B cell (primary cell): ENCODE measurements at regions not wholly inside any gene's neighbourhood (a gene's known extent, or its start where the extent isn't known, plus 50 kb on each side); places are given as distances from the start of the nearest gene placed in this dataset.

Experiments used
- ATAC-seq: fragments of 200-7000 bp; cut with Tn5 transposase; one replicate; pipeline ENCODE4 v1.10.0; 2021; ENCODE audit warnings: low read depth, mild to moderate bottlenecking, moderate number of reproducible peaks, moderate library complexity
- CTCF ChIA-PET: fragments of 350-600 bp; sonication (Branson Sonifier 250); formaldehyde crosslinking; loops from one replicate; lab custom pipeline; 2021; ENCODE audit warnings: antibody characterized with exemption, inconsistent platforms; lab: Charles Lee
- POLR2A ChIA-PET: fragments of 350-600 bp; sonication (Branson Sonifier 250); formaldehyde crosslinking; loops from one replicate; lab custom pipeline; 2021; ENCODE audit warnings: antibody characterized with exemption; lab: Charles Lee
- DNase-seq: peaks from one replicate; pipeline ENCODE4 v3.0.0; 2013
- H2AFZ ChIP-seq: 2 replicates; pipeline ENCODE4 v1.6.1; 2012; ENCODE audit warnings: mild to moderate bottlenecking, low read depth, low read length; ENCODE audit not compliant: insufficient read depth, poor library complexity, severe bottlenecking
- H3K27ac ChIP-seq, 2 donors: 1 replicate in 1 of 2; 2 replicates in 1 of 2; pipeline ENCODE4 v1.5.1; 2012 to 2013; ENCODE audit warnings: low read length in 2 of 2, mild to moderate bottlenecking in 2 of 2, moderate library complexity in 1 of 2
- H3K27me3 ChIP-seq, 4 experiments: fragments of 200-600 bp in 1 of 4; sonication (generic) in 1 of 4; replicated peaks in 1 of 4; 1 replicate in 2 of 4; 2 replicates in 2 of 4; pipeline versions ENCODE4 v1.6.1 to v1.7.0; 2013 to 2016; ENCODE audit warnings: low read length in 3 of 4, mild to moderate bottlenecking in 2 of 4, mixed read lengths in 1 of 4, moderate library complexity in 1 of 4; ENCODE audit not compliant: insufficient read depth in 4 of 4, control insufficient read depth in 3 of 4; ENCODE audit errors: control extremely low read depth in 1 of 4
- H3K36me3 ChIP-seq, 2 experiments: replicated peaks in 1 of 2; 1 replicate in 1 of 2; 2 replicates in 1 of 2; pipeline versions ENCODE4 v1.6.1 to v1.7.1; 2013; ENCODE audit warnings: low read length in 1 of 2; ENCODE audit not compliant: insufficient read depth in 2 of 2, control insufficient read depth in 1 of 2; ENCODE audit errors: control extremely low read depth in 1 of 2, extremely low read depth in 1 of 2
- H3K4me1 ChIP-seq, 2 donors: fragments of 200-600 bp in 1 of 2; sonication (generic) in 1 of 2; 1 replicate in 1 of 2; 2 replicates in 1 of 2; pipeline versions ENCODE4 v1.5.1 to v1.6.1; 2013 to 2017; ENCODE audit warnings: low read length in 2 of 2; ENCODE audit not compliant: control insufficient read depth in 2 of 2, insufficient read depth in 2 of 2
- H3K4me2 ChIP-seq: replicated peaks from 2 replicates; pipeline ENCODE3; 2012; ENCODE audit warnings: mild to moderate bottlenecking, low read depth, low read length; ENCODE audit not compliant: poor library complexity, severe bottlenecking
- H3K4me3 ChIP-seq, 5 experiments: fragments of 200-600 bp in 1 of 5; sonication (generic) in 1 of 5; 1 replicate in 3 of 5; 2 replicates in 2 of 5; pipeline versions ENCODE4 v1.5.1 to v1.7.0; 2011 to 2016; ENCODE audit warnings: low read length in 4 of 5, mild to moderate bottlenecking in 4 of 5, low read depth in 2 of 5, control low read depth in 1 of 5, moderate library complexity in 1 of 5; ENCODE audit not compliant: insufficient read depth in 1 of 5; ENCODE audit errors: control extremely low read depth in 1 of 5, extremely low read depth in 1 of 5
- H3K79me2 ChIP-seq: fragments of 200-600 bp; sonication (generic); one replicate; pipeline ENCODE4 v1.6.0; 2016; ENCODE audit warnings: low read length; ENCODE audit not compliant: control insufficient read depth, insufficient read depth
- H3K9ac ChIP-seq: fragments of 200-600 bp; sonication (generic); 2 replicates; pipeline ENCODE4 v1.6.1; 2017; ENCODE audit warnings: mild to moderate bottlenecking, low read length, moderate library complexity
- H3K9me3 ChIP-seq, 3 donors: one replicate each; pipeline versions ENCODE4 v1.6.1 to v1.7.1; 2013; ENCODE audit warnings: low read length in 2 of 3; ENCODE audit not compliant: control insufficient read depth in 2 of 3, insufficient read depth in 1 of 3; ENCODE audit errors: control extremely low read depth in 1 of 3
- H4K20me1 ChIP-seq: 2 replicates; pipeline ENCODE4 v1.6.0; 2012; ENCODE audit warnings: mild to moderate bottlenecking, low read length; ENCODE audit not compliant: insufficient read depth, control insufficient read depth, poor library complexity, severe bottlenecking
- H3K27ac Mint-ChIP-seq: one replicate; pipeline ENCODE4 v1.8.0; 2021; ENCODE audit warnings: mixed read lengths
- H3K27me3 Mint-ChIP-seq: one replicate; pipeline ENCODE4 v1.8.0; 2021; ENCODE audit warnings: mixed read lengths
- H3K4me1 Mint-ChIP-seq: one replicate; pipeline ENCODE4 v1.8.0; 2021; ENCODE audit warnings: mixed read lengths
- H3K4me3 Mint-ChIP-seq: one replicate; pipeline ENCODE4 v1.8.0; 2021; ENCODE audit warnings: mixed read lengths
- H3K9me3 Mint-ChIP-seq: one replicate; pipeline ENCODE4 v1.8.0; 2022; ENCODE audit warnings: mixed read lengths; ENCODE audit not compliant: insufficient read depth
- CTCF ChIP-seq: fragments of 200-600 bp; IDR thresholded peaks from one replicate; pipeline ENCODE4 v1.8.0; 2022; ENCODE audit warnings: antibody characterized with exemption, mild to moderate bottlenecking
- EZH2 ChIP-seq: IDR thresholded peaks from 2 replicates; pipeline ENCODE4 v1.6.1; 2012; ENCODE audit warnings: borderline replicate concordance, low read depth, mild to moderate bottlenecking, moderate library complexity, low read length; ENCODE audit not compliant: insufficient read depth, poor library complexity, severe bottlenecking
- WGBS: methylation state at CpG from one replicate; pipeline ENCODE4 v1.1.5; 2013; ENCODE audit warnings: missing lambda C conversion rate; ENCODE audit not compliant: insufficient coverage; 5-methylcytosine and 5-hydroxymethylcytosine counted together
- intact Hi-C: fragments of 100-400 bp; cut with micrococcal nuclease; formaldehyde crosslinking; loops from one replicate; pipeline ENCODE4 v1.10.0; 2022

GRCh38 chr5:96114736-96115135, 153.1 kb upstream of the ELL2 start:
- Mint-ChIP-seq H3K9me3 (no peaks in the 10 kb centered on the region), H3K27me3 (peaks cover 11% of the 10 kb centered on the region), H3K4me3 (no peak overlapping the region), H3K4me1 (no peaks in the 10 kb centered on the region), H3K27ac (no peak overlapping the region)
- Histone ChIP-seq H3K4me1 (no peaks in the 10 kb centered on the region), H3K36me3 (no peaks in the 10 kb centered on the region), H3K9ac (no peak overlapping the region), H3K27ac (no peak overlapping the region), H3K9me3 (no peaks in the 10 kb centered on the region), H3K4me2 (no peak overlapping the region), H3K27me3 (no peaks in the 10 kb centered on the region), H3K79me2 (no peaks in the 10 kb centered on the region), H4K20me1 (no peaks in the 10 kb centered on the region), H2AFZ (no peak overlapping the region), H3K4me3 (no peak overlapping the region)
- CTCF ChIA-PET, result no interaction called here
- DNase-seq (no peak), ATAC-seq (no peak)
- WGBS, result 80% methylated on average over 1 of the region's 2 CpGs
- POLR2A ChIA-PET, result no interaction called here
- intact Hi-C loops, result no loop called here
- TF ChIP-seq CTCF (no peak), EZH2 (no peak)

GRCh38 chr5:96113170-96113939, 151.7 kb upstream of the ELL2 start:
- intact Hi-C loops, result no loop called here

More at GRCh38 chr5:96113170-96113939, 151.7 kb upstream of the ELL2 start:
- no peaks in the 10 kb centered on the region for H3K36me3 ChIP-seq
- no peak overlapping the region for H2AFZ ChIP-seq
- H3K4me3 Mint-ChIP-seq, result no peak overlapping the region
- no peaks in the 10 kb centered on the region for H3K4me1 Mint-ChIP-seq
- H3K4me3 ChIP-seq, result no peak overlapping the region
- no peaks in the 10 kb centered on the region for H3K27me3 ChIP-seq
- no peaks in the 10 kb centered on the region for H3K9me3 Mint-ChIP-seq
- H3K79me2 ChIP-seq, result no peaks in the 10 kb centered on the region
- POLR2A ChIA-PET, result no interaction called here
- no peak for ATAC-seq
- H3K27ac ChIP-seq, result no peak overlapping the region
- CTCF ChIA-PET, result no interaction called here
- WGBS, result 100% methylated on average over 1 of the region's 2 CpGs
- H4K20me1 ChIP-seq, result no peaks in the 10 kb centered on the region
- H3K9me3 ChIP-seq, result no peaks in the 10 kb centered on the region
- H3K4me2 ChIP-seq, result no peak overlapping the region
- TF ChIP-seq EZH2, result no peak
- no peak for TF ChIP-seq CTCF
- peaks cover 10% of the 10 kb centered on the region for H3K27me3 Mint-ChIP-seq
- no peak overlapping the region for H3K9ac ChIP-seq
- no peak overlapping the region for H3K27ac Mint-ChIP-seq
- no peak for DNase-seq
- H3K4me1 ChIP-seq, result no peaks in the 10 kb centered on the region
